K562 (cell line): ENCODE measurements at regions not wholly inside any gene's neighbourhood (a gene's known extent, or its start where the extent isn't known, plus 50 kb on each side); places are given as distances from the start of the nearest gene placed in this dataset.

Experiments used
- FIP1L1 ChIP-seq: fragments of 200-400 bp; formaldehyde crosslinking; IDR thresholded peaks from 2 replicates; pipeline ENCODE4 v1.6.1; 2018; ENCODE audit warnings: mild to moderate bottlenecking, low read depth, low read length; ENCODE audit not compliant: poor library complexity, severe bottlenecking
- HDAC3 ChIP-seq: fragments of 450-650 bp; IDR thresholded peaks from 2 replicates; pipeline ENCODE4 v1.6.1; 2018; ENCODE audit warnings: borderline replicate concordance, mild to moderate bottlenecking, moderate library complexity; ENCODE audit not compliant: partially characterized antibody
- HMGN3 ChIP-seq: IDR thresholded peaks from 2 replicates; pipeline ENCODE4 v1.6.1; 2011; ENCODE audit warnings: borderline replicate concordance, low read depth, mild to moderate bottlenecking, mixed read lengths, low read length; ENCODE audit not compliant: insufficient read length; ENCODE audit errors: extremely low read depth
- MAFF ChIP-seq: IDR thresholded peaks from 2 replicates; pipeline ENCODE4 v1.6.1; 2012; ENCODE audit warnings: low read length, improper control_type of control experiment
- TCF7 ChIP-seq: sonication (generic); IDR thresholded peaks from 2 replicates; pipeline ENCODE4 v1.6.1; 2016; ENCODE audit warnings: antibody characterized with exemption, borderline replicate concordance

DNA sequence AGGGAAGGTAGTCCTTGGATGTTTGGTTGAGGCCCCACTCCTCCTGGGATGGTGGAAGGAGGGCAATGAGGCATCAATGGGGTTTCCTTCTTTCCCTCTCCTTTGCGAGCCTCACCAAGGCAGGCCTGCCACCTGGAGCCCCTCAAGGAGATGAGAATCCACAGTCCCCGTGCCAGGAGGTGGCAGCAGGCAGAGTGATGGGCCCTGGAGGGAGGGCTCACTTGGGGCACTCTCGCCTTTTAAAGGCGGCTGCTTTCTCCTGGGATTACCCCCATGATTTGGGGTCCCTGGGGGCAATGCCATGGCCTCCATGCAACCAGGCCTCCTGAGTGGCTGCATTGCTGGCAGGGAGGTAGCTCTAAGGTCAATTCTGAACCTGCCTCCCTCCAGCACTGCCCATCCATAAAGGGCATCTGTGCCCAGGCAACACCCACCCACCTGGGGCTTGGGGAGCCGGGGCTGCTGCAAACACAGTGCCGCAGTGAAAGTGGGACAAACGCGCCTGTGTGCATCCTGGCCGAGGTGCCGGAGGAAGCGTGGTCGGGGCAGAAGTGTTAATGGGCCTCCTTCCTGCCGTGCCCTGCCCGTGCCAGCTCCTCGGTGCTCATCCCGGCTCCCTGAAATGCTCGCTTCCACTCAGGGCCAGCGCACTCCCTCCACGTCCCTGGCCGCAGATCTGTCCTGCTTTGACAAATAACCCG is 55.9 kb downstream of the ZFP36L2 start:
- no peak for TF ChIP-seq HMGN3
- TF ChIP-seq MAFF, result no peak
- no peak for TF ChIP-seq TCF7
- TF ChIP-seq HDAC3, result no peak
- no peak for TF ChIP-seq FIP1L1
